ENCODE measurements at regions not wholly inside any gene's neighbourhood (a gene's known extent, or its start where the extent isn't known, plus 50 kb on each side); places are given as distances from the start of the nearest gene placed in this dataset.
"Not testable (repeated sequence)": the region's sequence is repeated elsewhere in the genome, so short reads cannot be mapped to it uniquely, and the experiment has no call there.

DNA sequence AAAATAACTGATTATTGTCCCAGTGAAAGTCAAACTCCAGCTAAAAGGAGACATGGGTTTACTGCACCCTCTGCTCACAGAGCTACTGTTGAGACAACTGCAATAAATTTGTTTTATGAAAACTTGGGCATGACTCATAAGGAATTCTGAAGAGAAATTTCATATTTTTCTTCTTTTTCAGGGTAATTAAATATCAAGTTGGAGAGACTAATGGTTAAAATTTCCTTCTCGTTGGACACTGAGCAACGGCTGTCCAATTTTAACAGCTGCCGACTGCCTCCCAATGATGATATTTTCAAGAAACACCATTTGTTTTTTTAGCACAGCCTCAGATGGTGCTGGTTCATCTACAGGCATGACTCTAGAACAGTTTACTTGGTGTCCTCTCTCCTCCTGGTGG is 259.2 kb upstream of the RGMB start:
- DNase-seq (ENCODE audit: low read depth in 4 of 4, low spot score in 3 of 4): no peak

DNA sequence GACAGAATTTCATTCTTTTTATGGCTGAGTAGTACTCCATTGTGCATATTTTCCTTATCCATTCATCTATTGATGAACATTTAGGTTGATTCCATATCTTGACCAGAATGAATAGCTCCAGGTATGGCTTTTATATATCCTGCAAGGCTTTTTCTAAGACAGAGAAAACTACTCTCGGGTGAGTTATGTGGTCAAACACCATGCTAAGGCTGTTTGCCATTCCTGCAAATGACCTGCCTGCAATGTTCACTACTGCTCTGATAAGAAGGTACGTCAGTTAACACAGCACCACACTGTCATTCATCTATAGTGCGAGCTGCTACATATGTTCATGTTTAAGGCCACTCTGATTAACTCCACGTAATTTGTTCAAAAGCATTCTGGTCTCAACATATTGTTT is 256.8 kb upstream of the RGMB start:
- no peak for DNase-seq (ENCODE audit: low read depth in 4 of 4, low spot score in 3 of 4)

DNA sequence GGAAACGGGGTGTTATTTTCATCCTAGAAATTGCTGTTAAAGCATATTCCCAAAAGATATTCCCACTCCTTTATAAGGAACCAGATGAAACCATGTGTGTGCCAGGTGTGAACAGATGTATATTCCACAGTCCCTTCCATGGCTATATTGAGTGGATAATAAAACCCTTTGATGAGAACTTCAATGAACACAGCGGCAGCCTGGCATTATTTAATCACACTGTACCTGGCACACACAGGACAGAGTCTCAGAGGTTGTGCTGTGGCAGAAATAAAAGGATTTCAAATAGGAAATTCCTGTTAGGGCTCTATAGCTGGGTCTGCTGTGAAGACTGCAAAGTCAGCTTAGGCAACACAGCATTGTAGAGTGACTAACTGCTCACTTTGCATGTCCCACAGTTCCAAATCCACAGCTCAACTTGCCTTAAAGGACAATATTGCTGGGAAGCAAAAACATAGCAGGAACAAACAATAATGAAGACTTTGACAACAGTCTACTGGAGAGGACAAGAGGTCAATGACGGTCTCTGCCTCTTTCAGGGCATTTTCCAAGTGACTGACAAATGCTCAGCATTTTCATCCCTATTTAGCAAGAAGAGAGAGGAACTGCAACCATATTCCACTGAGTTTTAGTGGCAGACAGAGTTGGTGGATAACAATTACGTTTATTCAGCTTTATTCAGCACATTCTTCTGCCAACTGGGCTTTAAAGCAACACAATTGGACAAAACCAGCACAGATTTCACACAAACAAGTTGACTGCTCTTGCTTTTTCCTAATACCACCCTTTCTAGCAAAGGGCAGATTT is 255.7 kb upstream of the RGMB start:
- no peak for DNase-seq (ENCODE audit: low read depth in 4 of 4, low spot score in 3 of 4)

DNA sequence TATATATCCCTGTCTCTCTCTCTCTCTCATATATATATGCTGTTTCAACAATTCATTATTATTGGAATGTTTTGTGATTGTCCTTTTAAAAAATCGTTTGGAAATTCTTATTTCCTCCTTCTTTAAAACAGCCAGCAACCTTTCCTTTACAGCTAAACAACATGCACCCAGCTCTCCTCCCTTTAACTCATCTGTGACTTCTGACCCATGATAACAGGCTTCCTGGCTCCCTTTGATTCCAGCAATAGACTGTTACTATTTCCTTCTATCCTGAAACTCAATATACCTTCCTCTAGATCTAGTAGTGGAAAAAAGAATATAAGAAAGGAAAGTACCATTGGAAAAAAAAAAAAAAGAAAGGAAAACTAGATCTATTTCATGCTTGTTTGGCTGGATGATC is 254.7 kb upstream of the RGMB start:
- no peak for DNase-seq (ENCODE audit: low read depth in 4 of 4, low spot score in 3 of 4)

DNA sequence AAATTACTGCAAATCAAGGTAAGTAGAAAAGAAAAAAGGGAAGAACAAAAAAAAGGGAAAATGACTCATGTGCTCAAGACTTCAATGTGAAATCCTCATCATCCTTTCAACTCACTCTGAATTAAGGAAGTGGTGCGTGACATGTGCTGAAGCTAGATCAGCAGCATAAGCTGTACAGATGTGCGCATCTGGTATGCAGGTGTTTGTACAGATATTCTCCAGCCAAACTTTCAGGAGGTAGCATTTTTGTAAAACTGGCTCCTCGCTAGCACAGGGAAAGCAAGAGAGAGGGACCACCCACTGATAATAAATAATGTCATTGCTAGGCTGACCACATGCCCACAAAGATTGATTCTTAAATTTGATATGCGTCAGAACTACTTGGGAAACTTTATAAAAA is 253.9 kb upstream of the RGMB start:
- DNase-seq (ENCODE audit: low read depth in 4 of 4, low spot score in 3 of 4): no peak

DNA sequence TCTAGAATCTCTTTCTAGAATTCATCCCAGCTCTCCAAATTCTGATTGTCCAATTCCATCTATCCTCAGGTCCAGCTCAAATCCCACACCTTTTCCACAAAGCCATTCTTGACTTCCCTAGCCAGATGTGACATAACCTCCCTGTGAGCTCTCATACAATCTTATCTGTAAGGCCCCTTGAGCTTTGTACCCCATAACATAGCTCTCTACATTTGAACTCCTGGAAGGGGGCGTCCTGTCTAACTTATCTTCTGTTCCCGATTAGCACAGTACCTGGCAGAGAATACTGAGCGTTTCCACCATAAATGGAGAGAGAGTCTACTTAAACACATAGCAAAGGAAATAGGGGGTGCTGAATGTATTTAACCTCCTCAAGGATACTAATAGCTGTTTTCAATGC is 251.6 kb upstream of the RGMB start:
- DNase-seq (ENCODE audit: low read depth in 4 of 4, low spot score in 3 of 4): no peak

DNA sequence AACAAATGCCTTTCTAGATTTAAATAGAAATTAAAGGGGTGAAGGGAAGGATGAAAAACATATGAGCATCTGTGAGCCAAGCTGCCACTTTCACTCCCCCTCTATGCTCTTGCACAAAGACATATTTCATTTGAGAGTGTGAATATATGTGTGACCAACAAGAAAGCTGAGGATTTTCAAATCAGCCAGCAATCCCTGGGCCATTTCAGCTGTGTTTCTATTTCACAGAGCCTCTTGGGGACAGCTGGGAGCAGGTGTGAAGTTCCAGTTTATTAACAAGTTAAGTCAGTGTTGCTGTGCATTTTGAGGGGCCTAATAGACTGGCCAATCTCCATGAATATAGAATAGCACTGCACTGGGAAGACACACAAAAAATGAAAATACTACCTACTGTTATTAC is 248.7 kb upstream of the RGMB start:
- no peak for DNase-seq (ENCODE audit: low read depth in 4 of 4, low spot score in 3 of 4)

DNA sequence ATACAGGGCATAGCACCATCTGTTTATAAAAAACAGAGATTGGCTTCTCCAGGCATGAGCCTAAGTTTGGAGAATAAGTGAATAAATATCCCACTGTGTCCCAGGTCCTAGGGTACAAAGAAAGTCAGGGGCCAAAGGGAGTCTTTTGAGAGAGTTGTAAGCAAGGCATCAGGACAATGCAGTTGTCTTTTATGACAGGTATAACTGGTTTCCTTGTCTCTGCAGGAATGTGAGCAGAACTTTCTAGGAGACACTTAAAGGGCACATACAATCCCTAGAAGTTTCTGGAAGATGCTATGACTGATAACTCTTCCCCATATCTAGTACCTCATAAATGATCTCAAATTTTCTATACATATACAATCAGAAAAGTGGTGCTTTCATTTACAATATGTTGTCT is 245.6 kb upstream of the RGMB start:
- DNase-seq (ENCODE audit: low read depth in 4 of 4, low spot score in 3 of 4): no peak

DNA sequence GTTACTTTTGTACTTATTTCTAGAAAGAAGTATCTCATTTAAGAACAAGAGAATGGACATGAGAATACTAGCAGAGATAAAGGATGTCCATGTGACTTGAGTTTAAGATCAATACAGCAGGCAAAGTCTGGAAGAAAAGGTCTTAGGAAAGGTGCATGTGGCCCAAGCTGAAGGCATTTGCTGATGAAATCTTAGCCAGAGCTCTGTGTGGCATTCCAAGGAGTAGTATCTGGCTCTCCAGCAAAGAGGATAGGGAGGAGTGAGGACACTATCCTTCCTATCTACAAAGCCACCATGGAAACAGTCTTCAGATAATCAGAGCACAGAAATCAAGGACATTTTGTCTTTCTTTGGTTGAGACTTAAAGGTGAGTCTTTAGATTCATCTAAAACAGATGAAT is 244.1 kb upstream of the RGMB start:
- no peak for DNase-seq (ENCODE audit: low read depth in 4 of 4, low spot score in 3 of 4)

DNA sequence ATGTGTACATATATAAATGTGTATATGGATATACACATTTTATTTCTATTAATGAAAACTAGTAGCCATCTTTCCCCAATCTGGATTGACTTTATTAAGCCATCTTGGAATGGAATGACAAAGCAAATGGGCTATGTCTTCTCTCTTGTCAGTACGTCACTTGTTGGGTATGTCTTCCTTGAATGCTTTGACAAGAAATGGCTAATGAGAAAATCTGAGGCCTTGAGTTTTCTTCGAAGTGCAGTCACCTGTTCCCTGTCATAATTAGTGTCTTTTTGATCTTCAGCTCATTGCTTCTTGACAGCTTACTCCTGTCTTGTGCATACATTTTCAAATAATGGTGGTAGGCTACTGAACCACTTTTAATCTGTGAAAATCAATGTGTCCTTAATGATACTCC is 243.2 kb upstream of the RGMB start:
- DNase-seq (ENCODE audit: low read depth in 4 of 4, low spot score in 3 of 4): no peak

DNA sequence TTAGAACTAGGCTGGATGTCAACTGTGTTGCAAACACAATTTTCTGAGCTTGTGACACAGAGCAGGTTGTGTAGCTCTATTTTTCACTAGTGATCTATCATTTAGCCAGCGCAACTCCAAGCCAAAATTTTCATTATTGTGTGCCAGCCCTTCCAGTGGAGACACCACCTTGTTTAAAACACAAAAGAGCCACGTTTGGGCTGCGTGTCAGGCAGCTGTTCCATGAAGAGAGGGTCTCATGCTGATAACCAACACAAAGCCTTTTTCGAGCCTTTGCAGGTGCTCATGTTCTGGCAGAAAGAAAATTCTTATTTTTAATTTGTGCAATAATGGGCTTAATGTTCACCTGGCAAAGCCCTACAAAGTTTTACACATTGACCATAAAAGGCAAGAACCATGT is 237.6 kb upstream of the RGMB start:
- no peak for DNase-seq (ENCODE audit: low read depth in 4 of 4, low spot score in 3 of 4)

DNA sequence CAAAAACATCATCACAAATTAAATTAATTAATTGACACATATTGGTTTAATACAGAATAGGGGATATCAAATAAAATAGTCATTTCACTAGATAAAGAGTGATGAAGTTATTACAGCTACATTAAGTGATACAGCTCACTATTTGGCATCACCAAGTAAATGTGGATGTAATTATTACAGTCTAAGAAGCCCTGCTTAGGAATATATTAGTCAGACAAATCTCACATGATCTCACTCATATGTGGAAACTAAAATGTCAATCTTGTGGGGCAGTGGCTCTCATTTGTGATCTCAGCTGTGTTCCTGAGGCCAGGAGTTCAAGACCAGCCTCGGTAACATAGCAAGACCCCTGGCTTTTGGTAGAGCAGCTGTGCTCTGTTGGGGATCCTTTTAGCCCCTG is 233.4 kb upstream of the RGMB start:
- no peak for DNase-seq (ENCODE audit: low read depth in 4 of 4, low spot score in 3 of 4)

DNA sequence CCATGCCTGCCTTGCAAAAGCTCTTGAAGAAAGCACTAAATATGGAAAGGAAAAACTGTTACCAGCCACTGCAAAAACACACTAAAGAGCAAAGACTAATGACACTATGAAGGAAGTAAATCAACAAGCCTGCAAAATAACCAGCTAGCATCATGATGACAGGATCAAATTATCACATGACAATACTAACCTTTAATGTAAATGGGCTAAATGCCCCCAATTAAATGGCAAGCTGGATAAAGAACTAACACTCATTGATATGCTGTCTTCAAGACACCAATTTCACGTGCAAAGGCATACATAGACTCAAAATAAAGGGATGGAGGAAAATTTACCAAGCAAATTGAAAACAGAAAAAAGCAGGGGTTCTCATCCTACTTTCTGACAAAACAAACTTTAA is 231.8 kb upstream of the RGMB start:
- no peak for DNase-seq (ENCODE audit: low read depth in 4 of 4, low spot score in 3 of 4)

DNA sequence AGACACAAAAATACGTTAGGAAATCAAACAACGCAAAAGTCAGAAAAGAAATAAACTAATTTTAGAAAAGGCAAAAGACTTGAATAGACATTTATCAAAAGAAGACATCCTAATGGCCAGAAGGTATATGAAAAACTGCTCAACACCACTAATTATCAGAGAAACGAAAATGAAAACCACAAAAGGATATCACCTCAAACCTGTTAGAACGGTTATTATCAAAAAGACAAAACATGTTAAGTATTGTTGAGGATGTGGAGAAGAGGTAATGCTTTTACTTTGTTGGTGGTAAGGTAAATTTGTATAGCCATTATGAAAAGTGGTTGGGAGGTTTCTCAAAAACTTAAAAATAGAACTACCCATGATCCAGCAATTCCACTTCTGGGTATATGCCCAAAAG is 230.0 kb upstream of the RGMB start:
- no peak for DNase-seq (ENCODE audit: low read depth in 4 of 4, low spot score in 3 of 4)

DNA sequence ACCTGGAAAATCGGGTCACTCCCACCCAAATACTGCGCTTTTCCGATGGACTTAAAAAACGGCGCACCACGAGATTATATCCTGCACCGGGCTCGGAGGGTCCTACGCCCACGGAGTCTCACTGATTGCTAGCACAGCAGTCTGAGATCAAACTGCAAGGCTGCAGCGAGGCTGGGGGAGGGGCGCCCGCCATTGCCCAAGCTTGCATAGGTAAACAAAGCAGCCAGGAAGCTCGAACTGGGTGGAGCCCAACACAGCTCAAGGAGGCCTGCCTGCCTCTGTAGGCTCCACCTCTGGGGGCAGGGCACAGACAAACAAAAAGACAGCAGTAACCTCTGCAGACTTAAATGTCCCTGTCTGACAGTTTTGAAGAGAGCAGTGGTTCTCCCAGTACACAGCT is 226.5 kb upstream of the RGMB start:
- DNase-seq (ENCODE audit: low read depth in 4 of 4, low spot score in 3 of 4): not testable (repeated sequence)

DNA sequence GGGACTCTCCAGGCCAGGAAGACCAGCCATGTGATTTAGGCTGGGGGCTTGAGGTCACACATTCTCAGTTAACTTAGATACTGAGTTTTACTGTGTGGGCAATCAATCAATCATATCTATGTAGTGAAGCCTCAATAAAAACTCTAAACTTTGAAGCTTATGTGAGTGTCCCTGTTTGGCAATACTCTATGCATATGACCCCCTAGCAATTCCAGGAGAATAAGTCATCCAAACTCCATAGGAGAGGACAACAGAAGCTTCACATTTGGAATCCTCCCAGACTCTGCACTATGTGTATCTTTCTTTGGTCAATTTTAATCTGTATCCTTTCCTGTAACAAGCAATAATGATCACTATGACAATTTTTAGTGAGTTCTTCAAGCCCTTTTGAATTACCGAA is 216.8 kb upstream of the RGMB start:
- no peak for DNase-seq (ENCODE audit: low read depth in 4 of 4, low spot score in 3 of 4)

DNA sequence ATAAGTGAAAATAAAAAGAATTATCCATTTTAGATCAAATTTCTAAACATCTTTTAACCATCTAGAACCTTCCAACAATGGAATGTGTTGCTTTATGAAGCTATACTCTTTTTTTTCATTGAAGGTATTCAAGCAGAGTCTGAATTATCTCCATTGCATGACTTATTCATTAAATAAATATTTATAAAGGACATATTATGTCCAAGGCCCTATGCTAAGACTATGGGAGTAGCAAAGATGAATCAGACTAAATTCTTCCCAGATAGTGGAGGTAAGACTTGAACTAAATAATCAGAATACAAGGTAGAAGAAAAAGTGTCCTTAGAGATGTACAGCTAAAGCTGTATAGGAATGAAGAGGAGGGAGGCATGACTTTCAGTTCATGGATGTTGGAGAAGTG is 215.5 kb upstream of the RGMB start:
- DNase-seq (ENCODE audit: low read depth in 4 of 4, low spot score in 3 of 4): no peak

DNA sequence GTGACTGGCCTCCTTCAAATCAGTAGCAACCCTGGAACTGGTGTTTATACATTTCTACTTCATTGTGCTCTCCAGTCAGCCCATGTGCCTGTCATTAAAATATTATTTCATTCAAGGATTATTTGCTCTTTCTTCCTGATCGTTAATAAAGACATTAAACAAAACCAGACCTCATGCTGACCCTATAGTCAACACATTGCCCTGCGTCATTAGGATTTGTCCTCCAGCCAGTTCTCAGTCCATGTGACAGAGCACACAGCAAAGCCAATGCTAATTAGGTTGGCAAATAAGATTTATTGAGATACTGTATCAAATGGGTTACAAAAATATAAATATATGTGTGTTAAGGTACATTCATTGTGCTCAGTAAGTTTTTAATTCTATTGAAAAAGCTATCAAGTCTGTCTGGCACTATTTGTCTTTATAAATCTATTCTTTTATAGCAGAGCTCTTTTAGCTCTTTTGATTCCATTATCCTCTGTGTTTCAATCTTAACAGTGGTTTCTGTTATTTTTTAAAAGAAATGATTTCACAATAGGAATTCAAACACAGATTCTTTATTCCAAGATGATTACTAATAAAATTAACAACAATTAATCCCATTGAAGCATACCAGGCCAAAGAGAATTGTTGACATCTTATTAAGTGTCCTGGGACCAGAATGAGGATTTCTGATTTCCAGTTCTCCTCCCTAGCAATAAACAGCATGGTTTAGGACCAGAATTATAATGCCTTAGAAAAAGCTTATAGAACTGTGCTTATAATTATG is 209.4 kb upstream of the RGMB start:
- DNase-seq (ENCODE audit: low read depth in 4 of 4, low spot score in 3 of 4): no peak

DNA sequence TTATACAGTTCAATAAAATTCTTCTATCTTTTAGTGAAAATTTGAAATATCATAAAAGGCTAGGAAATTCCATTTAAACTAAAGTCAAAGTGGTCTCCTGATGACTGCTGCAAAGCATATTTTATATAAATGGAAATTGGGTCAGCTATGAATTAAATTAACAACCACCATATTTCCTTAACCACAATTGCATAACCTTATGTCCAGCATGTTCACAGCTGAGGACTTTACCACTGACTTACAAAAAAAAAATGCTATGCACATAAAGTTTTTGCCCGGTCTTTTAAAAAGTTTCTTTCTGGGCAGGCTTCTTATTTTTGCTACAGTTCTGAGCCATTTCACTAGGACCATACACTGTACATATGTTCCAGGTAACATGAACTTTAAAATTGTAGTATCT is 208.6 kb upstream of the RGMB start:
- no peak for DNase-seq (ENCODE audit: low read depth in 4 of 4, low spot score in 3 of 4)

DNA sequence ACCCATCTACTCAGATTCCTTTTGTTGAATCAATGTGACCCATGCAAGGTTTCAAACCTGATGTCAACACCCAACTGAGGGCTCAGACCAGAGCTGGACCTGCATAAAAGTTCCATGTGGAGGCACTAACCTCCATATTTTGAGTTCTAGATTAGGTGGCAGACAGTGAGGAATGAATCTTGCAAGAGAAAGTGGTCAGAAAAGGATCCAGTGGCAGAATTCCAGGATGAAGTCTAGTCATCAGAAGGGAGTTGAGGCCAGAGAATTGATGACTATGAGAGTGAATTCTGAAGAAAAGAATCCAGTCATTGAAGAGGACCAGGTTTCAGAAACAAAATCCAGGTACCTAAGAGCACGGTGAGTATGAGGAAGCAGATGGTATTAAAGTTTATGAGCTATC is 205.1 kb upstream of the RGMB start:
- no peak for DNase-seq (ENCODE audit: low read depth in 4 of 4, low spot score in 3 of 4)

DNA sequence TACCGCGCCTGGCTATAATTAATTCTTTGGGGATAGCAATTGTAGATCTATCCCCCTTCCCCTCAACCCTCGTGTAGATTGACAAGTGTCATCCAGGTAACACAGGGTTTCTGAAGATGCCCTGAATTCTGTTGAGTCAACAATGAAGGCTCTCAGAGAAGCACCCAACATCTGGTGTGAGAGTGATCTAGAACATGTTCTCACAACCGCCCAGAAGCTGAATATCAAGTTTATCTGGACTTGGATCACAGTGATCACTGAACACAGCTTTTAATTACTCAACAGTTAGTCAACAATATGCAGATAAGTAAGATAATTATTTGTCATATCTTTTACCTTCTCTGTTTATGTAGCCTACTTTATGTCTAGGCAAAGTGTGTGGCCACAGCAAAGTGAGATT is 204.2 kb upstream of the RGMB start:
- DNase-seq (ENCODE audit: low read depth in 4 of 4, low spot score in 3 of 4): no peak

DNA sequence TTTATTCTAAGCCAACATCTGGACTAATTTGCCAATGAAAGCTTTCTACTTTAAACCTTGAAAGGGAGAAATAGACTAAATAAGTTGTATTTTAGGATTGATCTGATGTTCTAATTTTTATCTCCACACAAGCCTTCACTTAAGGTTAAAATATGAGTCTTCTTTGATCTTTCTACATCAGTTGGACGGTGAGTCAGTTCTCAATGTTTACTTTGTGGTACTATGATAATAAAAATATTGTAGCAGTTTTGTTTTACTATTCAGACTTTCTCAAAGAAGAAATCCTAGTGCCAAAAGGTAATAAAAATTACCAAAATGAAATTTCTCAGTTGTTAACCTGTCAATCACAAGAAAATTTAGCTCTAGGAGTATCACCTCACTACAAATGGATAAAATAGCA is 203.5 kb upstream of the RGMB start:
- DNase-seq (ENCODE audit: low read depth in 4 of 4, low spot score in 3 of 4): no peak

Data from left renal pelvis (tissue), 4 donors.